Lung (tissue), 11 donors: ENCODE measurements at regions not wholly inside any gene's neighbourhood (a gene's known extent, or its start where the extent isn't known, plus 50 kb on each side); places are given as distances from the start of the nearest gene placed in this dataset.

Experiments used
- ATAC-seq: fragments of 200-7000 bp; cut with Tn5 transposase; one replicate; pipeline ENCODE4 v1.9.1; 2020; ENCODE audit warnings: moderate number of reproducible peaks; ENCODE audit not compliant: insufficient read depth, low FRiP score
- DNase-seq, 3 donors: peaks; one replicate each; pipeline ENCODE4 v3.0.0-alpha.2; 2013 to 2017
- H3K27ac ChIP-seq, 2 donors: one replicate each; pipeline ENCODE4 v1.5.1; 2013; ENCODE audit warnings: mild to moderate bottlenecking in 2 of 2, moderate library complexity in 2 of 2, control low read depth in 1 of 2, inconsistent platforms in 1 of 2, low read depth in 1 of 2, low read length in 1 of 2
- H3K27me3 ChIP-seq, 3 donors: one replicate each; pipeline ENCODE4 v1.5.1; 2013; ENCODE audit warnings: low read length in 2 of 3; ENCODE audit not compliant: control insufficient read depth in 3 of 3, insufficient read depth in 3 of 3
- H3K36me3 ChIP-seq, 4 donors: one replicate each; pipeline ENCODE4 v1.5.1; 2013; ENCODE audit warnings: low read length in 4 of 4, mild to moderate bottlenecking in 1 of 4, moderate library complexity in 1 of 4; ENCODE audit not compliant: control insufficient read depth in 4 of 4, insufficient read depth in 4 of 4
- H3K4me1 ChIP-seq, 5 donors: one replicate each; pipeline ENCODE4 v1.5.1; 2013; ENCODE audit warnings: low read length in 5 of 5, mild to moderate bottlenecking in 2 of 5, moderate library complexity in 1 of 5; ENCODE audit not compliant: control insufficient read depth in 5 of 5, insufficient read depth in 5 of 5
- H3K4me3 ChIP-seq: one replicate; pipeline ENCODE4 v1.5.1; 2013; ENCODE audit warnings: mild to moderate bottlenecking, control low read depth, moderate library complexity
- H3K9ac ChIP-seq, 2 donors: one replicate each; pipeline ENCODE4 v1.5.1; 2013; ENCODE audit warnings: low read length in 2 of 2, control low read depth in 1 of 2; ENCODE audit not compliant: insufficient read depth in 1 of 2
- H3K9me3 ChIP-seq, 4 donors: one replicate each; pipeline ENCODE4 v1.5.1; 2013; ENCODE audit warnings: low read length in 3 of 4, mild to moderate bottlenecking in 1 of 4, moderate library complexity in 1 of 4; ENCODE audit not compliant: control insufficient read depth in 4 of 4, insufficient read depth in 3 of 4
- CTCF ChIP-seq: IDR thresholded peaks from 2 replicates; pipeline ENCODE4 v1.5.1; 2012; ENCODE audit warnings: mild to moderate bottlenecking; ENCODE audit errors: control extremely low read depth, extremely low read depth
- WGBS, 2 donors: extraction: QIAGEN DNeasy Blood & Tissue Kit; methylation state at CpG; one replicate each; pipeline ENCODE4 v1.1.7; 2013; 5-methylcytosine and 5-hydroxymethylcytosine counted together
- donor health status: control.
- donor health status: control.
- donor health status: Bipolar disorder and iron deficiency.
- donor health status: healthy.
- donor health status: DM: yes; HTN: yes; CAD: no.

- Histone ChIP-seq H3K4me1 (peaks cover 0 to 16% (median 5%) of the 10 kb centered on the region in 5 donors), H3K4me3 (no peak overlapping the region), H3K9me3 (peaks cover 0 to 6% (median 0%) of the 10 kb centered on the region in 4 donors), H3K9ac (no peak overlapping the region), H3K27ac (no peak overlapping the region), H3K36me3 (no peaks in the 10 kb centered on the region), H3K27me3 (no peaks in the 10 kb centered on the region)
- no peak for TF ChIP-seq CTCF
- peak; percentile 30 to 76 (median 58) for DNase-seq
- 71% methylated on average over 5 of the region's 5 CpGs for WGBS, 2 donors
- no peak for ATAC-seq
Observed at GRCh38 chr16:80390871-80391489, 149.8 kb upstream of the DYNLRB2 start.

- no peaks in the 10 kb centered on the region for H3K36me3 ChIP-seq
- 93% methylated on average over 4 of the region's 4 CpGs for WGBS, 2 donors
- DNase-seq (no peak), ATAC-seq (no peak)
- no peaks in the 10 kb centered on the region for H3K27me3 ChIP-seq
- no peak overlapping the region for H3K9ac ChIP-seq
- H3K4me3 ChIP-seq, result no peak overlapping the region
- no peaks in the 10 kb centered on the region for H3K9me3 ChIP-seq
- H3K27ac ChIP-seq, result no peak overlapping the region
- peaks cover 0 to 16% (median 5%) of the 10 kb centered on the region in 5 donors for H3K4me1 ChIP-seq
- TF ChIP-seq CTCF, result no peak
Observed at GRCh38 chr16:80390046-80390445, 150.7 kb upstream of the DYNLRB2 start.

- 81 to 82% methylated on average over 9 of the region's 9 CpGs for WGBS, 2 donors
- ATAC-seq (no peak), DNase-seq (no peak)
- Histone ChIP-seq H3K27me3 (no peaks in the 10 kb centered on the region), H3K4me3 (no peak overlapping the region), H3K9ac (no peak overlapping the region), H3K27ac (no peak overlapping the region), H3K9me3 (no peaks in the 10 kb centered on the region), H3K4me1 (peaks cover 0 to 16% (median 5%) of the 10 kb centered on the region in 5 donors), H3K36me3 (no peaks in the 10 kb centered on the region)
- TF ChIP-seq CTCF, result no peak
Observed at GRCh38 chr16:80389338-80389737, 151.5 kb upstream of the DYNLRB2 start.
